ENCODE measurements at regions not wholly inside any gene's neighbourhood (a gene's known extent, or its start where the extent isn't known, plus 50 kb on each side); places are given as distances from the start of the nearest gene placed in this dataset.

- peaks cover 6 to 18% (median 12%) of the 10 kb centered on the region in 7 donors for H3K9me3 Mint-ChIP-seq
- TF ChIP-seq, protein P1, sequence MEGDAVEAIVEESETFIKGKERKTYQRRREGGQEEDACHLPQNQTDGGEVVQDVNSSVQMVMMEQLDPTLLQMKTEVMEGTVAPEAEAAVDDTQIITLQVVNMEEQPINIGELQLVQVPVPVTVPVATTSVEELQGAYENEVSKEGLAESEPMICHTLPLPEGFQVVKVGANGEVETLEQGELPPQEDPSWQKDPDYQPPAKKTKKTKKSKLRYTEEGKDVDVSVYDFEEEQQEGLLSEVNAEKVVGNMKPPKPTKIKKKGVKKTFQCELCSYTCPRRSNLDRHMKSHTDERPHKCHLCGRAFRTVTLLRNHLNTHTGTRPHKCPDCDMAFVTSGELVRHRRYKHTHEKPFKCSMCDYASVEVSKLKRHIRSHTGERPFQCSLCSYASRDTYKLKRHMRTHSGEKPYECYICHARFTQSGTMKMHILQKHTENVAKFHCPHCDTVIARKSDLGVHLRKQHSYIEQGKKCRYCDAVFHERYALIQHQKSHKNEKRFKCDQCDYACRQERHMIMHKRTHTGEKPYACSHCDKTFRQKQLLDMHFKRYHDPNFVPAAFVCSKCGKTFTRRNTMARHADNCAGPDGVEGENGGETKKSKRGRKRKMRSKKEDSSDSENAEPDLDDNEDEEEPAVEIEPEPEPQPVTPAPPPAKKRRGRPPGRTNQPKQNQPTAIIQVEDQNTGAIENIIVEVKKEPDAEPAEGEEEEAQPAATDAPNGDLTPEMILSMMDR (IDR thresholded peaks at IDR 0.05), result no peak
- H3K27ac Mint-ChIP-seq, result no peak overlapping the region
- Histone ChIP-seq H3K79me2 (ENCODE audit: insufficient read depth, low read length) (no peaks in the 10 kb centered on the region), H3K27me3 (ENCODE audit: control insufficient read depth in 2 of 2, insufficient read depth in 2 of 2, low read length in 2 of 2) (no peaks in the 10 kb centered on the region), H2AFZ (ENCODE audit: insufficient read depth, low read depth, low read length, poor library complexity, severe bottlenecking) (no peak overlapping the region), H3K4me1 (ENCODE audit: control insufficient read depth in 1 of 2, insufficient read depth in 2 of 2, low read length in 2 of 2) (no peaks in the 10 kb centered on the region), H4K20me1 (ENCODE audit: insufficient read depth, low read length) (no peaks in the 10 kb centered on the region), H3K4me2 (replicated peaks; ENCODE audit: extremely low read depth, low read length, poor library complexity, severe bottlenecking) (no peak overlapping the region), H3K9me3 (replicated peaks in 1 of 2; ENCODE audit: control insufficient read depth in 1 of 2, insufficient read depth in 1 of 2, low read length in 2 of 2) (peaks cover 12 to 18% of the 10 kb centered on the region in 2 donors), H3K27ac (ENCODE audit: low read depth in 1 of 2, low read length in 2 of 2) (no peak overlapping the region), H3K4me3 (replicated peaks in 1 of 3; ENCODE audit: low read depth in 2 of 3, low read length in 3 of 3) (no peak overlapping the region), H3K36me3 (replicated peaks in 1 of 2; ENCODE audit: control insufficient read depth in 1 of 2, insufficient read depth in 2 of 2, low read length in 2 of 2) (no peaks in the 10 kb centered on the region), H3K9ac (ENCODE audit: insufficient read depth, low read length, poor library complexity, severe bottlenecking) (no peak overlapping the region)
- intact Hi-C loops (cut with micrococcal nuclease), result no loop called here
- no peak overlapping the region for H3K4me3 Mint-ChIP-seq
- H3K4me1 Mint-ChIP-seq, result peaks cover under 1% of the 10 kb centered on the region
- no peak for DNase-seq
- H3K36me3 Mint-ChIP-seq, result no peaks in the 10 kb centered on the region
- peaks cover 2 to 4% (median 3%) of the 10 kb centered on the region in 3 donors for H3K27me3 Mint-ChIP-seq (ENCODE audit: low read depth in 3 of 3)
- 100% methylated on average over 1 of the region's 3 CpGs for WGBS (ENCODE audit: insufficient coverage)
Observed at GRCh38 chr18:73986711-73987110, 160.9 kb downstream of the FBXO15 start.

DNA sequence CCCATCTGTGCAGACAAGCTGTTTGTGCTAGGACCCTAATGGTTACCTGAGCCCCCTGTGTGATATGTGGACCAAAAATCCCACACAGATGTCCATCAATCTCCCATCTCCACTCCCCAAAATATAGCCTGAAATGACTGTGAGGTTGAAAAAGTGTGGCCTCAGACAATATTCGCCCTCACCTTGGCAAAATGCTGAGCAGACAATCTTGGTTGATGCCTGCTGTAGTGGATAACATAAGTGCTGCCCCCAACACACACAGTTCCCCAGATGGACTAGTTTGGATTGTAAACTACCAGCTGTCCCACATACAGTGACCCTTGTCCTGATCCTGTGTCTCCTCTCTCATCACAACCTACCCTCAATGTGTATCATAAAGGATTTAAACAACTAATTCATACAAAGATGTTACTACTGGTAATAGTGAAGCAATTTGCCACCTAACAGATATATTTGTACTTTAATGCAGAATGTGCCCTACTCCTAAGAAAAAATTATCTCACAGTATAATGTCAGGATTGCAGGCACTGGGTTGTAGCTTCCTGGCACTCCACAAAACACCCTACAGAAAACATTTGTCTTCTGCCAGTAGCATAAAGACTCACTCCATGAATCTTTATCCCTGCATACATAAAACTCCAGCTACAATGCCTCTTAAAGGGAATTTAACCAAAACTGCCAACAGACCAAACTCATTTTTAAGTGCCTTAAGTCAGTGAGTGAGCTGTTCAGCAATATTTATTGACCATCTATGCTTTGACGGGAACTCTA lies 161.6 kb downstream of the FBXO15 start:
- DNase-seq, result no peak
- Histone ChIP-seq H3K9ac (ENCODE audit: insufficient read depth, low read length, poor library complexity, severe bottlenecking) (no peak overlapping the region), H3K27me3 (ENCODE audit: control insufficient read depth in 2 of 2, insufficient read depth in 2 of 2, low read length in 2 of 2) (no peaks in the 10 kb centered on the region), H3K9me3 (replicated peaks in 1 of 2; ENCODE audit: control insufficient read depth in 1 of 2, insufficient read depth in 1 of 2, low read length in 2 of 2) (peaks cover 12 to 18% of the 10 kb centered on the region in 2 donors), H3K4me2 (replicated peaks; ENCODE audit: extremely low read depth, low read length, poor library complexity, severe bottlenecking) (no peak overlapping the region), H4K20me1 (ENCODE audit: insufficient read depth, low read length) (no peaks in the 10 kb centered on the region), H2AFZ (ENCODE audit: insufficient read depth, low read depth, low read length, poor library complexity, severe bottlenecking) (no peak overlapping the region), H3K79me2 (ENCODE audit: insufficient read depth, low read length) (no peaks in the 10 kb centered on the region), H3K27ac (ENCODE audit: low read depth in 1 of 2, low read length in 2 of 2) (no peak overlapping the region), H3K4me3 (replicated peaks in 1 of 3; ENCODE audit: low read depth in 2 of 3, low read length in 3 of 3) (no peak overlapping the region), H3K36me3 (replicated peaks in 1 of 2; ENCODE audit: control insufficient read depth in 1 of 2, insufficient read depth in 2 of 2, low read length in 2 of 2) (no peaks in the 10 kb centered on the region), H3K4me1 (ENCODE audit: control insufficient read depth in 1 of 2, insufficient read depth in 2 of 2, low read length in 2 of 2) (no peaks in the 10 kb centered on the region)
- no CpG with 5 or more reads among the region's 2 CpGs for WGBS (ENCODE audit: insufficient coverage)
- TF ChIP-seq, protein P1 (IDR thresholded peaks at IDR 0.05), result no peak
- no peaks in the 10 kb centered on the region for H3K36me3 Mint-ChIP-seq
- intact Hi-C loops (cut with micrococcal nuclease), result no loop called here
- no peak overlapping the region for H3K27ac Mint-ChIP-seq
- no peak overlapping the region for H3K4me3 Mint-ChIP-seq
- no peaks in the 10 kb centered on the region for H3K4me1 Mint-ChIP-seq
- H3K27me3 Mint-ChIP-seq (ENCODE audit: low read depth in 3 of 3), result peaks cover 3 to 4% (median 4%) of the 10 kb centered on the region in 3 donors
- peaks cover 3 to 15% (median 12%) of the 10 kb centered on the region in 7 donors for H3K9me3 Mint-ChIP-seq

Measured in CD14-positive monocyte (primary cell).